GM21619 (cell line): ENCODE measurements at regions not wholly inside any gene's neighbourhood (a gene's known extent, or its start where the extent isn't known, plus 50 kb on each side); places are given as distances from the start of the nearest gene placed in this dataset.

Source experiments
- ATAC-seq: cut with Tn5 transposase; IDR thresholded peaks from one replicate; pipeline ENCODE4 v1.9.1; 2021; ENCODE audit not compliant: unreplicated experiment

DNA sequence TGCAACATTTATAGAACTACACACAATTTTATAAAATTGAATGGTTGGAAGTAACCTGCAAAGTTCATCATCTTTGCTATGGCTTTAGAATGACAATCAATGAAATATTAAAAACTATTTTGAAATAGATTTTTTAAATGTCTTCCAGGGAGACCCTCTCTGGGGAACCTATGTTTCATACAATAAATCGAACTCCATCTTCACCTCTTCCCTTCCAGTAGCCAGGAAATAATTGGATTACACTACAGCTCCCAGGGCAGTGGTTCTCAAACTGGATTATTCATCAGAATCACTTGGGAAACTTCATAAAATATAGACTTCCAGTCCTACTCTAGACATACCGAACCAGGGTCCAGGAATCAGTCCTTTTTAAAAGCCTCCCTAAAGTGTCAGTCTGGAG lies 328.4 kb downstream of the DUSP6 start:
- no peak for ATAC-seq

DNA sequence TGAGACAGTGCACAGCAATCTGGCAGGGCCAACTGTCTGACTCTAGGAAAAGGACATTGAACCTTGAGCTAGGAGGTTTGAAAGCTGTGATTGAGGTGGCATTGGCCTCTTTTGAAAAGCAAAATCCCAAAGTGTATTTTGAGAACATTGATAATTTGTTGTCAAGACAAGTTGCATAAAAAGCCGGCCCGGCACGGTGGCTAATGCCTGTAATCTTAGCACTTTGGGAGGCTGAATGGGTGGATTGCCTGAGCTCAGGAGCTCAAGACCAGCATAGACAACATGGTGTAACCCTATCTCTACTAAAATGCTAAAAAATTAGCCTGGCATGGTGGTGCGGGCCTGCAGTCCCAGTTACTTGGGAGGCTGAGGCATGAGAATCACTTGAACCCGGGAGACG lies 331.6 kb downstream of the DUSP6 start:
- no peak for ATAC-seq

DNA sequence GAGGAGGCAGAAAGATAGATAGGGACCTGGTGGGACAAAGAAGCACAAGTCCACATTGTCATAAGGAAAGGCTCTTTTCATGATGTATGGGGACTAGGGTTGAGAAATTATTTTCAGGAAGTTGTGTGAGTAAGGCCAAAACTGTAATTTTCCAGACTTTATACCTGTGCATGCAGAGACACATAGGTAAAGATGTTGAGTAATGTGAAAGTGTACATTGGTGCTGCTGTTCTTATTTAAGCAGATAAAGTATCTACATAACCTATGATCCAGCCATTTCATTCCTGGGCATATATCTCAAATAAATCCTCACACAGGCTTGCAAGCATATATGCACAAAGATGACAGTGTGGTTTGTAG lies 332.2 kb downstream of the DUSP6 start:
- no peak for ATAC-seq

DNA sequence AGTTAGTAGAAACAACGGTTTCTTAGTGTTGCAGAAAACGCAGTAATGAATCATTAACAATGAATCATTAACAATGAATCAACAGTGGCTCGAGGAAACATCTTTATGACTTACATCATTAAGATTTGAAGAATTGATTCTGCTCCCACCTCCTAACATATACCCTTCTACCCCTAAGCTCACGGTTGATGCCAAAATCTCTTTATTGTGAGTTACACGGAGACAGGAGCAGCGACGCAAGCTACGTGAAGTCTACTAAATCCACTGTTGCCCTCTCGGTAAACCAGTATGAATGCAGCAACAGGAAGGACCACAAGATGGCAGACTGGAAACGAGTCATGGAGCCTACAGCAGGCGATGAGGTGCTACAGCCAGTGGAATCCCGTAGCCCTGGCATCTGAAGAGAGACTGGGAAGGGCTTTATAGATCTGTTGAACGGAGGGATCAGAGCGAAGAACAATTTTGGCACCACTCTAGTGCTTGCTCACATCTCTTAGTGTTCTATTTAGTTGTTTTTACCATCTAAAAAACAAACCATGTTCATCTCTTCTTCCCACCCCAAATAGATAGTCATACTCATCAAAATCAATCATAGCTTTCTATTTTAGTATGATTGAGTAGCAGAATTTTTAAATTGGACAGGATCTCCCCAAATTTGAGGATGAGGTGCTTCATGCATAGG lies 332.7 kb downstream of the DUSP6 start:
- ATAC-seq = peak; percentile 98

DNA sequence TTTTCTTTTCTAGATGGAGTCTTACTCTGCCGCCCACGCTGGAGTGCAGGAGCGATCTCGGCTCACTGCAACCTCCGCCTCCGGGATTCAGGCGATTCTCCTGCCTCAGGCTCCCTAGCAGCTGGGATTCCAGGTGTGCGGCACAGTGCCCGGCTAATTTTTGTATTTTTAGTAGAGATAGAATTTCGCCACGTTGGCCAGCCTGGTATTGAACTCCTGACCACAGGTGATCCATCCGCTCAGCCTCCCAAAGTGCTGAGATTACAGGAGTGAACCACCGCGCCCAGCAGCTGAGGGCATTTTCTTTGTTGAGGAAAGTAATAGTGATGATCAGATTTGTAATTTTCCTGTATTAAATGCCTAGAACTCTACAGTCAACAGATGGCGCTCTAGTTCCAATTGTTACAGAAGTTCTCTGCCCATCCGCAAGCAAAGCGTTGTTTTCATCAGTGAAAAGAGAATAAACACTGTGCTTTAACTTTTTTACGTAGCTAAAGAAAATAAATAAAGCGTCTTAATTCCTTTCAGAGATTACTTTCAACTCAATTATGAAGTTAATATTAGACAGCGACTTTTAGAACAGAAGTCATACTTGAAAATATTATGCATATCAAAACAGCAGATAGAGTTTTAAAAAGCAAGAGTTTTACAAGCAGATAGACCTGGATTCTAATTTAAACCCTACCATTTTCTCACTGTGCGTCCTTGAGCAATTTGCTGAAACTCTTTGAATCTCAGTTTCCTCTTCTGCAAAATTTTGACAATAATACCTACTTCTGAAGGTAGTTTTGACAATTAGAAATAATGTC lies 335.1 kb downstream of the DUSP6 start:
- ATAC-seq = no peak

DNA sequence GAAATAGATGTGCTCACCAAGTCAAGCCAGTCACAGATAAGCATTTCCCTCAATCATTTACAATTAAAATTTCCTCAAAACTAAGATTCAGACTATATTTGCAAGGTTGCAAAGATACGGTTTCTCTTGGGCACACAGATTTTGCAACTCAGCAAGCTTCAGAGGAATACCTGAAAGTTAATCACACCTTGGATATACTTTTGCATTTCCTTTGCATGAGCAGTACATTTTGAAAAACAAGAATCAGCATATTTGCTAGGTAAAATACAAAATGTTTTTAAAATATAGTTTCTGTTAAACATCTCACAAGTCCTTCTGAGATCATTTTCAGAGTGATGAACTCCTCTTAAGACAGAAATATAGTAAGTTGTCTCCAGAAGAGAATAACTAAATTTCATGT lies 336.9 kb downstream of the DUSP6 start:
- ATAC-seq = no peak

DNA sequence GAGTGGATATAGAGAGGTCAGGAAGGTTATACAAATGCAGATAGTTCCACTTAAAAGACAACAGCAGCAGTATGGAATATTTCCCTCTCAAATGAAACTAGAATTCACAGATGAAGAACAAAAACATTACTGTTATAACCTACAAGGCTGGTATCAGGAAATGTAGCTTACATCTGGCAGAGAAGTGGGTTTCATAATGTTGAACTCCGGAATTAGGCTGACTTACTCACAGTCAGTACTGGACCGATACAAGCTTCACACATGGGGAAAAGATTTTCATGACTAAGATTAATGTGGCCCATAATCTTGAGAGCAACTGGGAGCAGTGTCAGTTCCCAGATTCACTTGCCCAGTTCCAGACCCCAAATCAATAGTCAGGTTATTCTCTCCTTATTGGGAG lies 353.9 kb downstream of the DUSP6 start:
- no peak for ATAC-seq

DNA sequence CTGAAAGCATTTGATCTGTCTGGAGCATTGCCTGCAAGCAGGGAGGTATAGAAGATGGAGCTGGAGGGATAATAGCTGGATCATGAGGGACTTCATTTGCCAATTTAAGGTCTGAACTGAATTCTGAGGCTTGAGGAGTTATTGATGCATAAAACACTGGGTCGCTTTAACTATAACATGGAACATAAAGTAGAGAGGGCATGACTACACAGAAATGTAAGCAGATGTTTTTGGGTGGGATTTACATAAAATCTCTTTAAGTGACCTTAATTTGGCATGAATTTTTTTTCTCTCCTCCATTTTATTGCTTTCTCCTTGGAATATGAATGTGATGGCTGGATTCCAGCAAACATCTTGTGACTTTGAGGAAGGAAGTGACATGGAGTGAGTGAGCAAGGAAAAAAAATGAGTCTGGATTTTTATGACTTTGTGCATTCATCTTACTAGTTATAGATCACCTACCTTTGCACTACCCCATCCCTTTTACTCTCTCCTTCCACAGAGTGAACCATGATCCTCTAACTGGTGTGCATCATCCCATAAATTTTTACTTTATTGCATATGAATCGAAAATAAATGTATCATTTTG lies 356.0 kb downstream of the DUSP6 start:
- no peak for ATAC-seq

DNA sequence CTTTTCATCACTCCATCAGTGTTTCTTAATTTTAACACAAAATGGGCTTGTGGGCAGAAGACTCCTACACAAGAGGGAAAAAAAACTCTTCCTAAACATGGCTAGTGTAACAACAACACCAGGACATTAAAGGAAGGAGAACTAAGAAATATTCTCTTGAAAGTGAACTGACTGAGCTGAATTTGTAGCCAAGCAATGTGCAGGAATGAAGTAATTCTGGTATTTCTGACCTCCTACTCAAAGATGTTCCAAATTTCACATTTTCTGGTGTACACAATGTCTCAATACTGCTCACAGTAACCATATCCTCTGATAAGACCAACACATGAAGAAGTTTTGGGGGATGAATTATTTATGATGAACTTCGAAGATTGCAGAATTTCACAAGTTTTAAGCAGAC lies 357.3 kb downstream of the DUSP6 start:
- no peak for ATAC-seq

DNA sequence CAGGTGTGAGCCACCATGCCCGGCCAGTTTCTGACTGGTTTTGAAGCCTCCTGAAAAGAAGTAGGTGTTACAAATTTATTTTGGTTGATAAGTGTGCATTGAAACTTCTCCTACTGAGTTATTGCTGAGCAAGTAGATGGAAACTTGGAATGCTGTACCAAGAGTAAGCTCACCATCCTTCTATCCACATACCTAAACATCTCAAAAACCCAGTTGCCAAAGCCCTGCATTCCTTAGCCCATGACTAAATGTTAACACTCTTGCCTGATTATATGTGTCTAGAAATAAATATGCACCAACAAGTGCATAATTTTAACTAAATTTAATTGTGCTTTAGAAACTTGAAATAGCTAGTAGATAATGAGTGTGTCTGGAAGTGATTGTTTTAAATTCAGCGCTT lies 357.8 kb downstream of the DUSP6 start:
- ATAC-seq = no peak

DNA sequence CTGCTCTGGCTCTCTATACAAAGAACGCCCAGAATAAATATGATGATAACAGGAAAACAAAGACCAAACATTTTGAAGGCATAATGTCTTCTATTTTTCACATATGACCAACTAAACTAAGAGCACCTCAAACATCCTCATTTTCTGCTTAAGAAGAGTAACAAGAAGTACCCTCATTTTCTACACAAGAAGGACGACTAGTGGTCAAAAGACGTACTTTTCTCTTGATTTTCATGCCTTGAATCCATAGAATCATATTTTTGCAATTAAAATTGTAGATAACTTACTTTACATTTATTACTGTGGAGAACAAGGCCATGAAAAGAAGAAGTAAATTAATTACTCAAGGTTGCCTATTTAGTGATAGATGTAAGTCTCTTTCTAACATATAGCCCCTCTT lies 358.6 kb downstream of the DUSP6 start:
- ATAC-seq = peak; percentile 50

DNA sequence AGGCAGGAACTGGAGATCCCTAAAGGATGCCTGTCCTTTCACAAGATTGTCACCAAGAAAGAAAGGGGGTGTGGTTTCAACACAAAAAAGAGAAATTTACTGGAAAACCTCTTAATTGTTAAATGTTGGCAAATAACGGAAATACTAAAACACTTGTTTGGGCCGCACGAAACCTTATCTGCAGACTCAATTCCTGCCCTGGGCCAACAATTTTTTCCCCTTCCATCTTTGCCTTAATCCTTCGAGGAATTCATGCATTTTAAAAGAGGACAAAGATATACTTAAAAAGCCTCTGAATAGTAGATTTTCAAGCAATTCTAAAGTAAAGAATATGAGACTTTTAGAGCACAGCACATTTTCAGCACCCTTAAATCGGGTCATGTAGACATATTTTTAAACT lies 366.2 kb downstream of the DUSP6 start:
- ATAC-seq = no peak

DNA sequence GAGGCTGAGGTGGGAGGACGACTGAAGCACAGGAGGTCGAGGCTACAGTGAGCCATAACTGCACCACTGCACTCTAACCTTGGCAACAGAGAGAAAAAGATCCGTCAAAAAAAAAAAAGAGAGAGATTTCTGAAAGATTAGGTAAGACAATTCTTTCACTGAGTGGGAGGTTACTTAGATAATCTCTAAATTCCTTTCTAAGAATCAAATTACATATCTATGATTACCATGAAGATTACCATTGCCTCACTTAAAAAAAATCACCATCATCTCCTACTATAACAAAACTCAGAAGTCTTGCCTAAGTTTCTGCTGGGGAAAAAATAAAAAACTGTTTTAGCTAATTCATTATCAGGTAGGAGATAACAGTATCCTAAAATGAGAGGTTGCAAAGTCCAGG lies 366.7 kb downstream of the DUSP6 start:
- ATAC-seq = no peak

DNA sequence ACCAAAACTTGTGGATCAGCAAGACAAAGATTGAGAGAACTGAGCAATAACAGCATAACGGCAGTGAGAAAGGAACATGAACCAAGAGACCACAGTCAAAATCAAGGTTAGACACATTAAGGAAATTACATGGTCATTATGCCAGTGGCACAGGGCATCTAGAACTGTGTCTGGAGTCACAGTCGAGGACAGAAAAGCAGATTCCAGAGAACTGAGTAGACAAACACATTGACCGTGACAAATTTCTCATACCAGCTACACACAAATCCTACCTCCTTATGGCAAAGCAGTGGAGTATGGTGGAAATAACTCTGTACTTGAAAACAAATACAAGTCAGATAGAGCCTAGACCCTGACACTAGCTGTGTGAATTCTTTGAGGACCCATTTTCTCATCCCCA lies 367.3 kb downstream of the DUSP6 start:
- ATAC-seq = no peak

DNA sequence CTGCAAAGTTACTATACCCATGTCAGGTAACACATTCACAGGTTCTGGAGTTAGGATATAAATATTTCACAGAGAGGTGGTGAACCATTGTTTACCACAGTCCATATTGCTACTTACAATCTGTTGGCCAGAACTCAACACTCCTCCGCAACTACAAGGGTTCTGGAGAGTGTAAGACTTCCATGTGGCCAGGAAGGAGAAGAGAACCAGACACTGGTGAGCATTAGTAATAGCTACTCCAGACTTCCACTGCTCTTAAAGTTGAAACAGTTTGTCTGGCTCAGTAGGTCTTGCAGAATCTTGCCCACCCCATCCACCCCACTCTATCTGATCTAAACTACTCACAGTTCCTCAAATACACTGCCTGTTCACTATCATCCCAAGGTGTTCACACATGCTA lies 369.6 kb downstream of the DUSP6 start:
- ATAC-seq = no peak

DNA sequence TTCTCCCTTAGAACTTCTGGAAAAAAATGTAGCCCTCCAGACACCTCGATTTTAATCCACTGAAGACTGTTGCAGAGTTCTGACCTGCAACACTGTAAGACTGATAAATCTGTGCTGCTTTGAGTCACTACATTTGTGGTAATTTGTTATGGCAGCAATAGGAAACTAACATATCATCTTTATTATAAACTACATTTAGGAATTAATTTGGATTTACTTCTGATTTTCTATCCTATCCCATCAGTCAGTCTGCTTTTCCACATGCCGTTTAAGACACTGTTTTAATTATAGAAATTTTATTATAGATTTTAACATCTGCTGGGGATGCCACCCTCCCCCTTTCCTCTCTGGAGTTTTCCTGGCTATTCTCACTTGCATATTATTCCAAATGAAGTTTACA lies 375.2 kb downstream of the DUSP6 start:
- ATAC-seq = no peak

DNA sequence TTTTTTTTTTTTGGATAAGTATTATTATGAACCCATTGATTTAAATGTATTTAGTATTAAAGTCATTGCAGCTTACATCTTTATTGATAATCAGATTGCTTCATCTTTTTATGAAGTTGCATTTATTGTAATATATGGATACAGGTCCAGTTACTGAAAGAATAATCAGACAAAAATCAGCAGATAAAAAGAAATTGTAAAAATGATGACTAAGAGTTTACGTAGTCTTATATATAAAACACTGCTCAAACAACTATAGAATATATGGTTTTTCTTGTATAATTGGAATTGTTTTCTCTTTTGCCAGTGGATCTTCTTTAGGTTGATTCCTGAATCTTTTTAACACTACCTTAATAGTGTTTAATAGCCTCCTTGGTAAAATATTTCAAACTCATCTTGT lies 378.3 kb downstream of the DUSP6 start:
- no peak for ATAC-seq

DNA sequence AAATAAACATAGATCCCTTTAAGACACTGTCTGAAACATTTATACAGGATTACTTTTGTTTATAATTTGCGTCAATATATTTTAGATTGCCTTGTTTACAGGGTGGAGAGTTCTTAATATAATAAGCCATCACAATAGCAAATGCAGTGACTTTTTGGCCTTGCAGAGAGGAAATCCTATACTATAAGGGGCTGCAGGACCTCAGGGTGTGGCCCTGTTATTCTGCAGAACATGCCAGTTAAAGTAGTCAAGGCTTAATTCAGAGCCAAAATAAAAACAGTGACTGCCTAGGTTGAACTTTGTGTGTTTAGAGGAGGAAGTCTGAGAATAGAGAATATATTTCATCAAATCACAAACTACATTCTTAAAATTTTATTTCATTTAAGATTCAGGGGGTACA lies 381.6 kb downstream of the DUSP6 start:
- ATAC-seq = no peak

DNA sequence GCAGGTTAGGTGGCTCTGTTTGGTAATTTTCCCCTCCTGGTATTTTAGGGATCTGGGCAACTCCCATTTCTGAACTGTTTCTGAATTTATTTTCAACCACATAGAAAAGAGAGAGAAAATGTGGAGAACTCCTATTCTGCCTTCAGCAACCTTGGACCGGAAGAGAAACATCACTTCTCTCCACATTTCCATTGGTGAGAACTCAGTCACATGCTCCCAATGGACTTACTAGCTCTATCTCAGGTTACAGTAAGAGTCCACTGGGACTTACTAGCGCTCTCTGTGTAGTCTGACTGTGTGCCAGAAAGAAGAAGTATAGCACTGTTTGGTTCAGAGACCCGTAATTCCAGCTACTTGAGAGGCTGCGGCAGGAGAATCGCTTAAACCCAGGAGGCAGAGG lies 383.2 kb downstream of the DUSP6 start:
- ATAC-seq = no peak

DNA sequence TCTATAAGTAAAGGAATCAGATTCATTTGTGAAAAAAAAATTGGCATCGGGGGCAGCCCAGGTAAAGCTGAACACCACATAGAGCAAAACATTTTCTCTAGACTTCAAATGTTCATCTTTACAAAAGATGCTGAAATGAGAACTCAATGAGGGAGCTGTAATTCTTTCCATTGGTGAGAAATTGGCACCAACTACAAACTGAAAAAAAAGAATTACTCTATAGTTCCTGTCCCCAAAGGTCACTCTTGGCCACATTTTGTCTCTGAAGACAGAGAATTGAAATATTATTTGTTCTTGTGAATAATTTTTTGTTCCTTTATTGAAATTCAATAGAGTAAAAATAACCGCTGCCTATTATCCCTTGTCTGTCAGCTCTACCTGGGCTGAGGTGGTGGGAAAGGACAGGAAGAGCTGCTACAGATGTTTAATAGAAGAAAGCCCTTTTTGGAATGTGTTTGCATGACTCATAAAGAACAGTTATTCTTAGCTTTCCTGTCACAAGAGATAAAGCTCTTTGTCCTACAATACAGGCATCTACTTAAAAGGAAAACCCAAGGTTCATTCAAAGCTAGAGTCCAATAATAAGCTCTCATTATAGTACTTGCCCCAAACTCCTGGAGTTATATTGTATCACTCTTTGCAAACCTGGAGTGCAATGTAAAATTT lies 380.1 kb upstream of the KITLG start:
- no peak for ATAC-seq

DNA sequence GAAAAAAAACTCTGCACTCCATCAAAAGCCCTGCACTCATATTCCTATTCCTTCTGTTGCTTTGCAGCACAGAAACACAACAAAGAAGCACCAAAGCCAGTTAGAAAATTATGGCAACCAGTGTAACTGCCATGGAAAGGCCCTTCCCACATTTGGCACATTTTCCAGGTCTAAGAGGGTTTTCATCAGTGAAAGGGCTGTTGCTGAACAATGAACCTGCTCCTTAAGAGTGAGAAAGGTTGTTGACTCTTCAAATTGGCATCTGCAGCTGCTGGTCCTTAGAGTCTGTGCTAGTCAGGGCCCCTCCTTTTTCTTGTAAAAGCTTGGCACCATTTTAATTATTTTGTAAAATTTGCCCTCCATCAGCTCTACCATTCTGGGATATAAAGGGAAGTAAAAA lies 378.7 kb upstream of the KITLG start:
- no peak for ATAC-seq

DNA sequence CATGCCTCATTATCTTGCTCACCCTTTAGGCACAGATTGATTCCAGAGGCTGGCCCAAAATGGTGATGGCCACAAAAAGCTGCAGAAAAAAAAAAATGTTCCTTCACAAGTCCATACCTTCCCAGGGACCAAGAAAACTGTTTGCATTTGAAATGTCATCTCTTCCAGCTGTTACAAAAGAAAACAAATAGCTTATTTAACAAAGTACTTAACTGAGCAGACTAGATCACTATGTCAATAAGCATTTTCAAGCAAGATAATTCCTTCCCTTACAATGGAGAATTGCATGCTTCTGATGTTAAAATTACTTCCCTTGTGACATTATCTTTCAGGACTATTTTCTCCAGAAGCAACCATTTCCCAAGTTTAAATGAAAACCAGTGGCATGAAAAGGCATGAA lies 377.9 kb upstream of the KITLG start:
- ATAC-seq = no peak
